Stimulated activated CD8-positive, alpha-beta memory T cell treated with anti-CD3 and anti-CD28 coated beads, Interleukin-12 subunit alpha, Interleukin-12 subunit beta, amount 100 ng/mL, for 4 hours (primary cell): ENCODE measurements at regions not wholly inside any gene's neighbourhood (a gene's known extent, or its start where the extent isn't known, plus 50 kb on each side); places are given as distances from the start of the nearest gene placed in this dataset.
"Not testable (repeated sequence)": the region's sequence is repeated elsewhere in the genome, so short reads cannot be mapped to it uniquely, and the experiment has no call there.

Experiments used
- DNase-seq: peaks from one replicate; pipeline ENCODE4 v3.0.0-alpha.2; 2020; ENCODE audit warnings: low read depth

DNA sequence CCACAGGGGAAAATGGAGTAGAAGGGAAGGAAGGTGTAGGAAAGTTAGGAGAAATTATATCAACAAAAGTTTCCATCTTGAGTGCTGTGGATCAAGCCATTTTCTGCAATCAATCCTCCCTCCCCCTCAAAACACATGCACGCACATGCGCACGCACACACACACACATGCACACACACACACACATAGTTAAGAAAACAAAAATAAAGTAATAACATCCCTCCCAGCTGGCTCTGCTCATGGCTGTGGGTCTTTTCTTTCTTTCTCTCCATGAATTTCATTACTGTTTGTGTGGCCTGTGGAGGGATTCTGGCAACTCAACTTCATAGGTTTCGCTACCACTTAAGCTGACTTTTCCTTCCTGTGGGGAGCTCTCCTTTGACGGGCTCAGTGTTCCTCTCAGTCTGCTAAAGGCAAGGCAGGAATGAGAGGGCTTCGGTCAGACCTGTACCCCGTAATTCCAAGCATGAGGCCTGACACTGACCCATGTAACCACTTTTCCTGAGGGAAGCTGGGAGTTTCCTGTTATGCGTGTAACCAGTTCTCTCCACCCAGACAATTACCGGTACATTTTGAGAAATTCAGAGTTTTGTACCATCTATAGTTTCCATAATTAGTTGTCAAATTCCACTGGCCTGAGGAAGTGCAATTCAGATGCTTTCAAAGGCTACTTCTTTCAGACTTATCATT, 79.8 kb downstream of the ZNF92 start:
- no peak for DNase-seq

DNA sequence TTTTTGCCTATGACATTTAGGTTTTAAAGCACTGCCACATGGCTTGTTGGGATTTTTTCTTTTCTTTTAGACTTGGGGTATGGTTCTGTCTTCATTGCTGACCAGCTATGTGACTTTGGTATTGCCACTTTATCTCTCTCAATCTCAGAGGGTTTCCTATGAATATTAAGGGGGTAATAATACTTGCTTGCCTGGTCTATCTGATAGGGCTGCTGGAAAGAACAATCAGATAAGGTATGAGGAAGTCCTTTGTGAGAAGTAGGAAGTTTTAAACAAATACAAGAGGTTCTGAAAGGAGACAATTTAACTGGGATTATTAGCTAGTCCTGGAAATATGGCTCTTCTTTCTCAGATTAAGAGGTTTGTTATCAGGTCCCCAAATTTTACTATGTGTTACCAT, 80.8 kb downstream of the ZNF92 start:
- no peak for DNase-seq

GRCh38 chr7:65455050-65455449, 81.4 kb downstream of the ZNF92 start:
- not testable (repeated sequence) for DNase-seq

GRCh38 chr7:65457705-65458104, 84.0 kb downstream of the ZNF92 start:
- DNase-seq: no peak

DNA sequence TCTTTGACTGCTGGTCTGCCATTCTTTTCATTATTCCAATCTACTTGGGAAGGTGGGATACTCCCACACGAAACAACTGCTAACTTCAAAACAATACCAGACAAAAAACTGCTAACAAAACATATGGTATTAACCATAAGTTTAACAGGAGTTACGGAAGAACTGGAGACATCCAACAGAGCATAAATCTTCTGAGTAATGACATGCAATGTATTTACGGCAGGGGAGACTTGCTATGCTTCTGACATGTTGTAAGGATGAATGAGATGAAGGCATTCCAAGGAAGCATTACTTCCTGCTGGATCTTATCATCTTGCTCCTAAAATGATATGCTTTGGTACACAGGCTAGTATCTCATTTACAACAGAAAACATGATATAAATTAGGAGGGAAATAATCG, 85.8 kb downstream of the ZNF92 start:
- DNase-seq: no peak

- DNase-seq: no peak
These were observed 88.6 kb downstream of the ZNF92 start for GRCh38 chr7:65462148-65462716.

DNA sequence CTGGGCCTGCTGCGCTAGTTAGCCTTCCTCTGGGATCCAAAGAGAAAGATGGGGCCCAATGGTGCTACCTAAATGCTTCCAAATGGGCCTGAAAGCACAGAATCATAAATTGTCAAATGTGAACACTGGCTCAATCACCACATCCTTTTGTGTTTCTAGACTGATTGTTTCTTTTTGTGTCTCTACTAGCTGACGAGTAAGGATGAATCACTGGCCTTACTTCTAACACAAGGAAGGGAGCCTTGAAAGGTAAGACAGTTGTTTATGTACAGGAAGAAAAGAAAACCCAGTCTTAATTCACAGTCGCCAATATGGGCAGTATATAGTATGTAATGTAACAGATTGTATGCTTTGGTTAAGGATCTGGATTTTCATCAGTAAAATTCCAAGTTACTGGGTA, 89.5 kb downstream of the ZNF92 start:
- no peak for DNase-seq

DNA sequence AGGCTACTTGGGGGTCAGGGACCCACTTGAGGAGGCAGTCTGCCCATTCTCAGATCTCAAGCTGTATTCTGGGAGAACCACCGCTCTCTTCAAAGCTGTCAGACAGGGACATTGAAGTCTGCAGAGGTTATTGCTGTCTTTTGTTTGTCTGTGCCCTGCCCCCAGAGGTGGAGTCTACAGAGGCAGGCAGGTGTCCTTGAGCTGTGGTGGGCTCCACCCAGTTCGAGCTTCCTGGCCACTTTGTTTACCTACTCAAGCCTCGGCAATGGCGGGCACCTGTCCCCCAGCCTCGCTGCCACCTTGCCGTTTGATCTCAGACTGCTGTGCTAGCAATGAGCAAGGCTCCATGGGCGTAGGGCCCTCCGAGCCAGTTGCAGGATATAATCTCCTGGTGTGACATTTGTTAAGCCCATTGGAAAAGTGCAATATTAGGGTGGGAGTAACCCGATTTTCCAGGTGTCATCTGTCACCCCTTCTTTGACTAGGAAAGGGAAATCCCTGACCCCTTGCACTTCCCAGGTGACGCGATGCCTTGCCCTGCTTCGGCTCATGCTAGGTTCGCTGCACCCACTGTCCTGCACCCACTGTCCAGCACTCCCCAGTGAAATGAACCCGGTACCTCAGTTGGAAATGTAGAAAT, 96.4 kb downstream of the ZNF92 start:
- DNase-seq: not testable (repeated sequence)

DNA sequence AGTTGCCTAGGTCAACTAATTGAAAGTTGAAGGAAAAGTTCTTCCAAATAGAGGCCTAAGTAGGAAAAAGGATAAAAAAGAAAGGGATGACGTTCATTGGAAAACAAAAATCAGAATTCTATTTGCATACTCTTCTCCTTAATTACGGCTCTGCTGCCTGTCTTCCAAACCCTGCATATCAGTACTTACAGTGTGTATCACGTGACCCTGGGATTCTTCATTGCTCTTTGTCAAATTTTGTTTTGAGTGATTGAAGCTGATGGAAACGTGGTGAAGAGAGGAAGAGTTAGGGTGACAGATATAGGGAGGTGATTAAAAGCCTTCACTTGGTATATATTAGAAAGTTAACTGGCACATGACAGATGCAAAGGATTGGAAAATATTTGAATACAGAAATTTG, 97.9 kb downstream of the ZNF92 start:
- DNase-seq: no peak

DNA sequence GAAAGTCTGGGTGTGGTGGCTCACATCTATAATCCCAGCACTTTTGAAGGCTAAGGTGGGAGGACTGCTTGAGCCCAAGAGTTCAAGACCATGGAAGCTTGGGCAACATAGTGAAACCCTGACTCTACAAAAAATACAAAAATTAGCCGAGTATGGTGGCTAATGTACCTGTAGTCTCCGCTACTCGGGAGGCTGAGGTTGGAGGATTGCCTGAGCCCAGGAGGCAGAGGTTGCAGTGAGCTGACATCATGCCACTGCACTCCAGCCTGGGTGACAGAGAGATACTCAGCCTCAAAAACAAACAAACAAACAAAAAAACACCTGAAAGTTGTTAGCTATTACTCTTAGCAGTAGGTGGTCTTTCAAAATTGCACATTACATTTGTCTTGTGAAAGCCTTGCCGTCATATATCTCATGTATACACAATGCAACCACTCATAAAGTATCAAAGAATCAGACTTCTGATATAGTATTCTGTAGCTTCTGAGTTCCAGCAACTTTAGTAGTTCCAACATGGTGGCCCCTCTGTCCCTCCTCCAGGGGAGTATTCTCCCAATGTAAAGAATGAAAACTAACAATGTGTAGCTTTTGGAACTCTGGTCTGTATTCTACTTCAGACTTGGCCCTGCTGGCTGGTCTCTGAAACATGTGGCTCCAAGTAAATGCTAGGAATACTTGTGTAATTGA, 101.5 kb downstream of the ZNF92 start:
- DNase-seq: no peak

- DNase-seq: no peak
These were observed 102.2 kb downstream of the ZNF92 start for GRCh38 chr7:65475734-65476319.

- no peak for DNase-seq
These were observed 103.7 kb downstream of the ZNF92 start for GRCh38 chr7:65477326-65477725.

GRCh38 chr7:65489260-65489767, 115.7 kb downstream of the ZNF92 start:
- no peak for DNase-seq

DNA sequence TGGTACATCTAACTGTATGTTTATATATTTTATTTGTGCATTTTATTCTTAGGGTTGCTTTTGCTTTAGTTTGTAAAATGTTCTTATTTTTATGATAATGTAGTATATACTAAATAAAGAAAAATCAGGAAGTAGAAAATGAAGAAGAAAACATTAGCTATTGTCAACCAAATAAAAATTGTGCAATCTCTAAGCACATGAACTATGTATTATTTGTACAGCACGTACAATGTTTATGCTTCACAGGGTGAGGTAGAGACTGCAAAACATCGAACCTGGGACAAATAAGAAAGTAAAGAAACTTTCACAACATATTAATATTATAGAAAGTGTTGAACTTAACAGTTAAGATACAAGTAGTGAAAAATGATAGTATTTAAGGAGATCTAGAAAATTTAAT, 123.0 kb downstream of the ZNF92 start:
- not testable (repeated sequence) for DNase-seq

DNA sequence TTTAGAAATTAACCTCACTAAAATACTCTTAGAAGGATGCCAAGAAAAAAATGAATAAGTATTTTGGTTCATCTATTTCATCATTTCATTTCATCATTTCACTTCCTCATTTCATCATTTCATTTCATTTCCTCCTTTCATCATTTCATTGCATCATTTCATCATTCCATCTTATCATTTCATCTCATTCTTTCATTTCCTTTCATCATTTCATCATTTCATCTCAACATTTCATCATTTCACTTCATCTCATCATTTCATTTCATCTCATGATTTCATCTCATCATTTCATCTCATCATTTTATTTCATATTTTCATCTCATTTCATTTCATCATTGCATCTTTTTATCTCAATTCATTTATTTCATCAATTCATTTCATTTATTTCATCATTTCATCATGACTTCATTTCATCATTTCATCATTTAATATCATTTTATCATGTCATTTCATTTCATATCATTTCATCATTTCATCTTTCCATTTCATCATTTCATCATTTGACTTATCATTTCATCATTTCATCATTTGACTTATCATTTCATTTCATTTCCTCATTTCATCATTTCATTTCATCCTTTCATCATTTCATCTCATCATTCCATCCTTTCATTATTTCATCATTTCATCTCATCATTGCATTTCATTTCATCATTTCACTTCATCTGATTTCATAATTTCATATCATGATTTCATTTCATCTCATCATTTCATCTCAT, 129.9 kb downstream of the ZNF92 start:
- no peak for DNase-seq

GRCh38 chr7:65504504-65505319, 131.1 kb downstream of the ZNF92 start:
- not testable (repeated sequence) for DNase-seq

DNA sequence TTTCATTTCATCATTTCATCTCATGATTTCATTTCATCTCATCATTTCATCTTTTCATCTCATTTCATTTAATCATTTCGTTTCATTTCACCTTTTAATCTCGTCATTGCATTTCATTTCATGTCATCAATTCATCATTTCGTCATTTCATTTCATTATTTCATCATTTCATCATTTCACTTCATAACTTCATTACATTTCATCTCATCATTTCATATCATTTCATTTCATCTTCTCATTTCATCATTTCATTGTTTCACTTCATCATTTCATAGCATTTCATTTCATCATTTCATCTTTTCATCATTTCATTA, 131.6 kb downstream of the ZNF92 start:
- not testable (repeated sequence) for DNase-seq

GRCh38 chr7:65508581-65509367, 135.1 kb downstream of the ZNF92 start:
- DNase-seq: not testable (repeated sequence)

DNA sequence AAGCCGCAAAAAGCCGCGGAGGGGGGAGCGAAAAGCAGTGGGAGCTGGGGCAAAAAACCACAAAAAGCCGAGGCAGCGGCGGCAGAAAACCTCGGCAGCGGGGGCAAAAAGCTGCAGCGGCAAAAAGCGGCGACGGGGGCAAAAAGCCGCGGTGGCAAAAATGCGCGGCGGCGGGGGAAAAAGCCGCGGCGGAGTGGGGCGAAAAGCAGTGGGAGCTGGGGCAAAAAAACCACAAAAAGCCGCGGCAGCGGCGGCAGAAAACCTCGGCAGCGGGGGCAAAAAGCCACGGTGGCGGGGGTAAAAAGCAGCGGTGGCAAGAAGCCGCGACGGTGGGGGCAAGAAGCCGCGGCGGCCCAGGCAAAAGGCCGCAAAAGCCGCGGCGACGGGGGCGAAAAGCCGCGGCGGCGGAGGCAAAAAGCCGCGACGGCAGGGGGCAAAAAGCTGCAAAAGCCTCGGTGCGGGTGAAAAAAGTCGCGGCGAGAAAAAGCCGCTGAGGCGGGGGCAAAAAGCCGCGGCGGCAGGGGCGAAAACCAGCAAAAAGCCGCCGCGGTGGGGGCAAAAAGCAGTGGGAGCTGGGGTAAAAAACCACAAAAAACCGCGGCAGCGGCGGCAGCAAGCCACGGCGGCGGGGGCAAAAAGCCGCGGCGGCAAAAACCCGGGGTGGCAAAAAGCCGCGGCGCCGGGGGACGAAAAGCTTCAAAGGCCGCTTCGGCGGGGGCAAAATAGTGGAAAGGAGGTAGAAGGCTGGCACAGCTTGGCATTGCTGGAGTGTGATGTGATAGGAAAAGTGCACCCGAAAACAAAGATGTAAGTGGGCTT, 135.9 kb downstream of the ZNF92 start:
- DNase-seq: peak; percentile 0
